ENCODE measurements at regions not wholly inside any gene's neighbourhood (a gene's known extent, or its start where the extent isn't known, plus 50 kb on each side); places are given as distances from the start of the nearest gene placed in this dataset.

DNA sequence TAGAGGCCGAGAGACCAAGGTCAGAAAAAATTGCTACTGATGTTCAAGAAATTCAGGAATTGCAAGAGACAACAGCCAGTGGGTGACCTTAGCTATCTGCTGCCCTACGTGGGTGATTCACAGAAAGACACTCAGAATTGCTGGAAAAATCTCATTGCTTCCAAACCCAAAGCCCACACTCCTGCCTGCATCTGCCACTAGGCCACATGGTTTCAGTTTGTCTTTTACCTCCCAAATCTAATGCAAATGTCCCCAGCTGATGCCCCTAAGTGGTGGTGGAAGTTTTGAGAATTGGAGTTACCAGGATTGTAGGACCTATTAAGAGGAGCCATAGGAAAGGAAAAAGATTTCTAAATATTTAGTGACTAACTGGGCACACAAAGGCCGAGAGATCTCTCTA is 341.5 kb upstream of the CHRM3 start:
- DNase-seq (ENCODE audit: low read depth) = no peak
- TF ChIP-seq, protein P1, sequence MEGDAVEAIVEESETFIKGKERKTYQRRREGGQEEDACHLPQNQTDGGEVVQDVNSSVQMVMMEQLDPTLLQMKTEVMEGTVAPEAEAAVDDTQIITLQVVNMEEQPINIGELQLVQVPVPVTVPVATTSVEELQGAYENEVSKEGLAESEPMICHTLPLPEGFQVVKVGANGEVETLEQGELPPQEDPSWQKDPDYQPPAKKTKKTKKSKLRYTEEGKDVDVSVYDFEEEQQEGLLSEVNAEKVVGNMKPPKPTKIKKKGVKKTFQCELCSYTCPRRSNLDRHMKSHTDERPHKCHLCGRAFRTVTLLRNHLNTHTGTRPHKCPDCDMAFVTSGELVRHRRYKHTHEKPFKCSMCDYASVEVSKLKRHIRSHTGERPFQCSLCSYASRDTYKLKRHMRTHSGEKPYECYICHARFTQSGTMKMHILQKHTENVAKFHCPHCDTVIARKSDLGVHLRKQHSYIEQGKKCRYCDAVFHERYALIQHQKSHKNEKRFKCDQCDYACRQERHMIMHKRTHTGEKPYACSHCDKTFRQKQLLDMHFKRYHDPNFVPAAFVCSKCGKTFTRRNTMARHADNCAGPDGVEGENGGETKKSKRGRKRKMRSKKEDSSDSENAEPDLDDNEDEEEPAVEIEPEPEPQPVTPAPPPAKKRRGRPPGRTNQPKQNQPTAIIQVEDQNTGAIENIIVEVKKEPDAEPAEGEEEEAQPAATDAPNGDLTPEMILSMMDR (IDR thresholded peaks at IDR 0.05; ENCODE audit: low read length, missing control alignments) = no peak

DNA sequence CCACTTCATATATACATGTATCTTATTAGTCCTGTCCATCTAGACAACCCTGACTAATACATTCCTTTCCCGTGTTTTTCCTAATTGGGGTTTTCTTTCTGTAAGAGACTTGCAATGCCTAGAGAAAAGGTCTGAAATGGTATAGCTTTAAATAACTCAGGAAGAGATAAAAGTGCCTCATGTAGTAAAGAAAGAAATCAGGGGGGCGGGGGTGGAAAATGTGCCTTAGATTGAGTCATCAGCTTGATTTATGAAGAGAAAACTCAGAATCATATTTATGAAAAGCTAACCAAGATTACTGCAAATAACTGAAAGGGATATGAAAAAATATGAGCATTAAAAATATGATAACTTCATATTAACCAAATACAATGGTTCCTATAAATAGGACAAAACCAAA is 345.8 kb upstream of the CHRM3 start:
- TF ChIP-seq, protein P1 (IDR thresholded peaks at IDR 0.05; ENCODE audit: low read length, missing control alignments) = no peak
- H3K4me3 ChIP-seq (replicated peaks; ENCODE audit: low read depth, low read length) = no peak overlapping the region
- no peak for DNase-seq (ENCODE audit: low read depth)

More for the DNA sequence above, 341.5 kb upstream of the CHRM3 start:
- H3K4me3 ChIP-seq (replicated peaks; ENCODE audit: low read depth, low read length) = no peak overlapping the region

GRCh38 chr1:239031310-239031709 is 355.1 kb upstream of the CHRM3 start:
- H3K4me3 ChIP-seq (replicated peaks; ENCODE audit: low read depth, low read length) = no peak overlapping the region
- TF ChIP-seq, protein P1 (IDR thresholded peaks at IDR 0.05; ENCODE audit: low read length, missing control alignments) = no peak
- no peak for DNase-seq (ENCODE audit: low read depth)

- H3K4me3 ChIP-seq (replicated peaks; ENCODE audit: low read depth, low read length) = no peak overlapping the region
- TF ChIP-seq, protein P1 (IDR thresholded peaks at IDR 0.05; ENCODE audit: low read length, missing control alignments) = no peak
- DNase-seq (ENCODE audit: low read depth) = no peak
These were observed 360.2 kb upstream of the CHRM3 start for GRCh38 chr1:239025997-239026694.

DNA sequence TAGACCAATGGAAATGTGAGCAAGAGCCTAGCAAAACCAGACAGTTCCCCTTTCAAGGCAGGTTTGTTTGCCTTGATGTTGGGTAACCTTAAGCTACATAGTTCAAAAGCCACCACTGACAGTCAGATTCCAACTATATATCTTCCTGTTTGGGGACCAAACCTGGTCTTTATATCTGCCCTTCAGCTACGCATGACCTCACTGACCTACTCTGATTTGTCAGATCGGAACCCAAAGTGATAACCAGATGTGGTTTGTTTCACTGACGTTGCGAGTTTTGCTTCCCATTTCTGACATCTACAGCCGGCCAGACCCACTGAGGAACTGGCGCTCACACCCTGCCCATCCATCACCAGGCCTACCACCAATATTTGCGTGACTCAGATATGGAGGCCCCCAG is 361.1 kb upstream of the CHRM3 start:
- H3K4me3 ChIP-seq (replicated peaks; ENCODE audit: low read depth, low read length) = no peak overlapping the region
- TF ChIP-seq, protein P1 (IDR thresholded peaks at IDR 0.05; ENCODE audit: low read length, missing control alignments) = no peak
- no peak for DNase-seq (ENCODE audit: low read depth)

DNA sequence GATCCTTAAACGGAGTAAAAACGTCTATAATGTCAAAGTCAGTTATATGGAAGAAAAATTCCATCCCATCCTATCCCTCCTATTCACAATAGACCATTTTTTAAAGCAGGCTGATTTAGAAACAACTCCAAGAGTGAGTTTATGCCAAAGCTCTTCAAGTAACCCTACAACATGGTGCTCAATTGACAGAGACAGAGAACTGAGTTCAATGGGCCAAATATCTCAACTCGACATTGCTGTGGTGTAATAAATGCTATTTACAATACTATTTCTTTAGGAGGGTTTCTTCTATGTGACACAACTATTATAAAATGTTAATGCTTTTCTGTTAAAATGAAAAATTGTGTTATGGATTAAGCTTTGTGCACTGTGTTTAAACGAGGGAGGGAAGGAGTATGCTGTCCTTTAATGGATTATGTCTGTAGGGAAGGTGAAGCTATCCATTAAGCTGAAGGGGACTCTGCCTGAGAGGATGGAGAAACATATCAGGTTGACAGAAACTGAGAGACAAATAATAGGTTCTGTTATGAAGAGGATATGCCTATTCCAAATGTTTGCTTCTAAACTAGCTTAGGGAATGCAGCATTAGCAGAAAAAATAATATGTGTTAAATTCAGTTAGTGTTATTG is 362.5 kb upstream of the CHRM3 start:
- no peak overlapping the region for H3K4me3 ChIP-seq (replicated peaks; ENCODE audit: low read depth, low read length)
- TF ChIP-seq, protein P1 (IDR thresholded peaks at IDR 0.05; ENCODE audit: low read length, missing control alignments) = no peak
- DNase-seq (ENCODE audit: low read depth) = no peak

- H3K4me3 ChIP-seq (replicated peaks; ENCODE audit: low read depth, low read length) = no peak overlapping the region
- TF ChIP-seq, protein P1 (IDR thresholded peaks at IDR 0.05; ENCODE audit: low read length, missing control alignments) = no peak
- no peak for DNase-seq (ENCODE audit: low read depth)
These were observed 370.0 kb upstream of the CHRM3 start for GRCh38 chr1:239016337-239016736.

All from fibroblast of pulmonary artery (primary cell).